ENCODE measurements at regions not wholly inside any gene's neighbourhood (a gene's known extent, or its start where the extent isn't known, plus 50 kb on each side); places are given as distances from the start of the nearest gene placed in this dataset.

- Histone ChIP-seq H3K9me3 (no peaks in the 10 kb centered on the region), H3K27ac (peak overlapping the region; percentile 72 to 82 (median 78)), H3K4me1 (peaks cover 0 to 39% (median 38%) of the 10 kb centered on the region in 4 donors), H3K4me3 (no peak overlapping the region), H3K36me3 (no peaks in the 10 kb centered on the region), H3K27me3 (no peaks in the 10 kb centered on the region)
- TF ChIP-seq EP300 (IDR thresholded peaks at IDR 0.05): no peak
- peak in 3 of 4 donors; percentile 35 to 75 (median 50) for TF ChIP-seq POLR2AphosphoS5 (IDR thresholded peaks at IDR 0.05)
- TF ChIP-seq CTCF (IDR thresholded peaks at IDR 0.05): no peak
- peak; percentile 89 for DNase-seq
- WGBS, 2 donors: 73 to 76% methylated on average over 19 of the region's 19 CpGs
- intact Hi-C loops (cut with DNase I): no loop called here
Observed at GRCh38 chr15:99454941-99455788, 110.6 kb upstream of the MEF2A start.

GRCh38 chr15:99455789-99456160, 110.0 kb upstream of the MEF2A start:
- peaks cover 0 to 38% (median 36%) of the 10 kb centered on the region in 4 donors for H3K4me1 ChIP-seq

GRCh38 chr15:99464137-99464536, 101.6 kb upstream of the MEF2A start:
- H3K36me3 ChIP-seq: no peaks in the 10 kb centered on the region
- 89 to 92% methylated on average over 2 of the region's 2 CpGs for WGBS, 2 donors
- H3K27me3 ChIP-seq: no peaks in the 10 kb centered on the region
- TF ChIP-seq EP300 (IDR thresholded peaks at IDR 0.05) (no peak), POLR2A (IDR thresholded peaks at IDR 0.05) (no peak), POLR2AphosphoS5 (IDR thresholded peaks at IDR 0.05) (no peak), CTCF (IDR thresholded peaks at IDR 0.05) (no peak)
- H3K9me3 ChIP-seq: peaks cover 0 to 7% (median 3%) of the 10 kb centered on the region in 4 donors
- intact Hi-C loops (cut with DNase I): no loop called here
- no peaks in the 10 kb centered on the region for H3K4me1 ChIP-seq
- no peak overlapping the region for H3K4me3 ChIP-seq
- no peak for DNase-seq
- H3K27ac ChIP-seq: no peak overlapping the region

More at GRCh38 chr15:99455789-99456160, 110.0 kb upstream of the MEF2A start:
- TF ChIP-seq POLR2A (IDR thresholded peaks at IDR 0.05): no peak
- TF ChIP-seq EP300 (IDR thresholded peaks at IDR 0.05): no peak
- TF ChIP-seq POLR2AphosphoS5 (IDR thresholded peaks at IDR 0.05): no peak
- no peak for TF ChIP-seq CTCF (IDR thresholded peaks at IDR 0.05)
- intact Hi-C loops (cut with DNase I): no loop called here
- DNase-seq: peak; percentile 36
- Histone ChIP-seq H3K4me3 (no peak overlapping the region), H3K27ac (peak overlapping the region in 1 of 4 donors; percentile 82), H3K27me3 (no peaks in the 10 kb centered on the region), H3K36me3 (no peaks in the 10 kb centered on the region), H3K9me3 (no peaks in the 10 kb centered on the region)

GRCh38 chr15:99466701-99467337, 99.0 kb upstream of the MEF2A start:
- Histone ChIP-seq H3K27ac (no peak overlapping the region), H3K9me3 (peaks cover 0 to 7% (median 3%) of the 10 kb centered on the region in 4 donors), H3K4me3 (no peak overlapping the region), H3K4me1 (no peaks in the 10 kb centered on the region), H3K36me3 (no peaks in the 10 kb centered on the region), H3K27me3 (no peaks in the 10 kb centered on the region)
- DNase-seq: no peak
- intact Hi-C loops (cut with DNase I): no loop called here
- 87 to 89% methylated on average over 18 of the region's 18 CpGs for WGBS, 2 donors
- TF ChIP-seq POLR2AphosphoS5 (IDR thresholded peaks at IDR 0.05): no peak
- no peak for TF ChIP-seq CTCF (IDR thresholded peaks at IDR 0.05)
- no peak for TF ChIP-seq POLR2A (IDR thresholded peaks at IDR 0.05)
- no peak for TF ChIP-seq EP300 (IDR thresholded peaks at IDR 0.05)

All from sigmoid colon (tissue), 6 donors.